GM12872 (cell line): ENCODE measurements at regions not wholly inside any gene's neighbourhood (a gene's known extent, or its start where the extent isn't known, plus 50 kb on each side); places are given as distances from the start of the nearest gene placed in this dataset.

ENCODE experiments used
- TF ChIP-seq, protein P1 (sequence below): IDR thresholded peaks from 3 replicates; pipeline ENCODE4 v1.5.1; 2011; ENCODE audit warnings: low read depth, mild to moderate bottlenecking, low read length, moderate library complexity; ENCODE audit not compliant: insufficient read depth

DNA sequence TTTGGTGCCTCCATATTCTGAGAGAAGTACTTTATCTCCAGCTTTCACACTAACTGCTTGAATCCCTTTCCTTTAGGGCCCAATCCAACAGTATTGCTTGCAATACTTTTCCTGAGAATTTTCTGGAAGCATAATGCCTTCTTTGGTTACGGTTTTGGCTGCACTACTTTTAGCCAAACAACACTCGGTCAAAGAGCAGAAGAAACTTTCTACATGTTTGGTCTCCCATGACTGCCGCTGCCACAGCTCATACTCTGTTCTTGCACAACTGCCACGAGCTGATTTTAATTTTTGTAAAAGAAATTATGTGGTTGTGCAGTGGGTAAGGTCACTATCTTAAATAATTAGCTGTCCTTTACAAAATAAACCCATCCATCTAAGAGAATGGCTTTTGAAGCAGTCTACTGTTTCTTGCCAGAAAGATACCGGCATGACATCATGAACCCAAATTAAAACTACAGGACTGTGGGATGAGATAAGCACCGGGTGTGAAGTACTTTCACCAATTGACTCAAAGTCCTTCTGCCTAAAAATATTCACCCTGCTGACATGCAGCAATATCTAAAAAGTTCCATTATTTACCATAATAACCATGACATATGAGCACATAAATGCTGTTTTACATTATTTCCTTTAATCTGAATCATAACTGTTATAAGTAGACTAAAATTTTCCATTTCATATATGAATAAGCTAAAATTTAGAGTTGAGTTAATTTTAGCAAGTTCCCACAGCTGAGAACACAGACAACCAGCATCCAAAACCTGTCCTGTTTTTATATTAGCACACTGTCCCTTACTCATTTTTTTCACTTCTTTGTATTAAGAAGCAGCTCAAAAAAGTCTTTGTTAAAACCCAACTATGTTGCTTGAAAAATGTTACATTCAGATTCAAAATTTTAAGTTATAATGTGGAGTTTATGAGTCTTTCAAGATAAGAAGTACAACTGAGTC is 1154.3 kb downstream of the EPHA3 start:
- TF ChIP-seq, protein P1, sequence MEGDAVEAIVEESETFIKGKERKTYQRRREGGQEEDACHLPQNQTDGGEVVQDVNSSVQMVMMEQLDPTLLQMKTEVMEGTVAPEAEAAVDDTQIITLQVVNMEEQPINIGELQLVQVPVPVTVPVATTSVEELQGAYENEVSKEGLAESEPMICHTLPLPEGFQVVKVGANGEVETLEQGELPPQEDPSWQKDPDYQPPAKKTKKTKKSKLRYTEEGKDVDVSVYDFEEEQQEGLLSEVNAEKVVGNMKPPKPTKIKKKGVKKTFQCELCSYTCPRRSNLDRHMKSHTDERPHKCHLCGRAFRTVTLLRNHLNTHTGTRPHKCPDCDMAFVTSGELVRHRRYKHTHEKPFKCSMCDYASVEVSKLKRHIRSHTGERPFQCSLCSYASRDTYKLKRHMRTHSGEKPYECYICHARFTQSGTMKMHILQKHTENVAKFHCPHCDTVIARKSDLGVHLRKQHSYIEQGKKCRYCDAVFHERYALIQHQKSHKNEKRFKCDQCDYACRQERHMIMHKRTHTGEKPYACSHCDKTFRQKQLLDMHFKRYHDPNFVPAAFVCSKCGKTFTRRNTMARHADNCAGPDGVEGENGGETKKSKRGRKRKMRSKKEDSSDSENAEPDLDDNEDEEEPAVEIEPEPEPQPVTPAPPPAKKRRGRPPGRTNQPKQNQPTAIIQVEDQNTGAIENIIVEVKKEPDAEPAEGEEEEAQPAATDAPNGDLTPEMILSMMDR = no peak
